Cardiac fibroblast (primary cell): ENCODE measurements at regions not wholly inside any gene's neighbourhood (a gene's known extent, or its start where the extent isn't known, plus 50 kb on each side); places are given as distances from the start of the nearest gene placed in this dataset.
A peak's percentile ranks its signal among the peaks of the same experiment; 100 is the strongest.
"Not testable (repeated sequence)": the region's sequence is repeated elsewhere in the genome, so short reads cannot be mapped to it uniquely, and the experiment has no call there.

ENCODE experiments used
- DNase-seq, 2 donors: peaks; one replicate each; pipeline versions ENCODE4 v3.0.0 to v3.0.0-alpha.2; 2010; ENCODE audit warnings: low read depth in 2 of 2
- H3K4me3 ChIP-seq, 2 donors: replicated peaks in 1 of 2; 1 replicate in 1 of 2; 2 replicates in 1 of 2; pipeline ENCODE4 v1.5.1; 2011; ENCODE audit warnings: low read depth in 2 of 2, low read length in 2 of 2, mild to moderate bottlenecking in 2 of 2, moderate library complexity in 1 of 2
- CTCF ChIP-seq: IDR thresholded peaks from one replicate; pipeline ENCODE4 v1.5.1; 2011; ENCODE audit warnings: low read depth, mild to moderate bottlenecking, low read length, inconsistent platforms

GRCh38 chr5:68689010-68689409 lies 404.8 kb upstream of the SLC30A5 start:
- H3K4me3 ChIP-seq, result no peak overlapping the region
- TF ChIP-seq CTCF, result no peak
- DNase-seq, result no peak

GRCh38 chr5:68691874-68692273 lies 401.9 kb upstream of the SLC30A5 start:
- not testable (repeated sequence) for DNase-seq, H3K4me3 ChIP-seq

- no peak overlapping the region for H3K4me3 ChIP-seq
- no peak for DNase-seq
- TF ChIP-seq CTCF, result no peak
Measured at GRCh38 chr5:68698025-68698940, 395.5 kb upstream of the SLC30A5 start.

GRCh38 chr5:68699966-68700365 lies 393.8 kb upstream of the SLC30A5 start:
- DNase-seq, result no peak
- no peak for TF ChIP-seq CTCF
- H3K4me3 ChIP-seq, result no peak overlapping the region

- DNase-seq, result no peak
- no peak for TF ChIP-seq CTCF
- H3K4me3 ChIP-seq, result no peak overlapping the region
Measured at GRCh38 chr5:68707575-68707974, 386.2 kb upstream of the SLC30A5 start.

GRCh38 chr5:68708156-68708841 lies 385.5 kb upstream of the SLC30A5 start:
- H3K4me3 ChIP-seq, result no peak overlapping the region
- no peak for TF ChIP-seq CTCF
- DNase-seq, result peak in 1 of 2 donors; percentile 37

GRCh38 chr5:68708842-68709170 lies 385.0 kb upstream of the SLC30A5 start:
- DNase-seq, result no peak
- TF ChIP-seq CTCF, result no peak
- H3K4me3 ChIP-seq, result no peak overlapping the region
